ENCODE measurements at regions not wholly inside any gene's neighbourhood (a gene's known extent, or its start where the extent isn't known, plus 50 kb on each side); places are given as distances from the start of the nearest gene placed in this dataset.
A peak's percentile ranks its signal among the peaks of the same experiment; 100 is the strongest.
"Not testable (repeated sequence)": the region's sequence is repeated elsewhere in the genome, so short reads cannot be mapped to it uniquely, and the experiment has no call there.

DNA sequence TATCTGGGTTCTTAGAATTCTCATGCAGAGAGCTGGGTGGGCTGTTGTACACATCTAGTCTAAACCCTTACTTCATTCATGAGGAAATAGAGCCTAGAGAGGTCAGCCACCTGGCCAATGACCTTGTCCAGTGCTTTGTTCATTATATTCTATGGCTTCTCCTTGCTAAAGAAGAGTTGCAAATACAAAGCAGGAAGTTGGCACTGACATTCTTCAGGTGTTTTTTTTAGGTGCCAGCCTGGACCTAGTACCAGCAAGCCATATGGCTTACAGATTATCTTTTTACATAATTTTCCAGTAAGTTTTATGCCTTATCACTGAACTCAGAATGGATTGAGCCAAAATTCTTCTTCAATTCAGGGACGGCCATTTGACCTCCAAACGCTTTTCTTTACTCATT is 54.7 kb upstream of the PGM2 start:
- no peak for DNase-seq

- no peak for DNase-seq
Observed at GRCh38 chr4:37770016-37770415, 56.5 kb upstream of the PGM2 start.

DNA sequence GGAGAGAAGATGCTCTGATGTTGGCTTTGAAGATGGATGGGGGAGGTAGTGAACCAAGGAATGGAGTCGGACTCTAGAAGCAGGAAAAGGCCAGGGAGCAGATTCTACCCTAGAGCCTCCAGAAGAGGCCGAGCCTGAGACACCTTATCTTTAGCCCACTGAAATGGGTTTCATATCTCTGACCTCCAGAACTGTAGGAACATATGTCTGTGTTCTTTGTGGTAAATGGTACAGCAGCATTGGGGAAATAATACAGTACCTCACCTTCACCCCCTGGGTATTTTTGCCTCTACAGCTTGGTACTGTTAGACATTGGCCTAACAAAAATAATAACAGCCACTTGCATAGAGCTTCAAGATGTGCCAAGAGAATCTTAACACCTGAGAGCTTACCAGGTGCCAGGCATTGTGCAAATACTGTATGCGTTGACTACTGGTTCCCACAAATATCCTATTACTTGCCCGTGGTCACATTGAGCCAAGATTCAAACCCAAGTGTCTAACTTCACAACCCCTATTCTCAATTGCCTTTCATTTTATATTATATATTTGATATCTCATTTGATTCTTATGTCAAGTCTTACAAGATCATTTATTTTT is 57.0 kb upstream of the PGM2 start:
- no peak for DNase-seq

GRCh38 chr4:37767546-37767945 is 58.9 kb upstream of the PGM2 start:
- peak; percentile 5 to 10 for DNase-seq

DNA sequence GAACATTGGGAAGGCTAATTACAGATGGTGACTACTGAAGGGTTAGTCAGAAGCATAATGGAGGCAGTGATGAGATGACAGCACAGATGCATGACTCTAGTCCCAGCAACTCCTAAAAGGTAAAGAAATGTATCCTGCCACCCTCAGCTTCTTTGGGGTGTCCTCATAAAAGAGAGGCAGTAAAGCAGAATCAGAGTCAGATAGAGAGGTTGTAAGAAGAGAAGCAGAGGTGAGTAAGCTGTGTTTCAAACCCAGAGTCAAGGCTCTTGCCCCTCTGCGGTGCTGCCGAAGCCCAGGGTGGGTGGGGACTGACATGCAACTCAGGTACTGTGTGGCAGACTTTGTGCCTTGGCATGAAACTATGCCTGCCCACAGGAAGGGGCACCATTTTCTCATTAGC is 59.5 kb upstream of the PGM2 start:
- no peak for DNase-seq

GRCh38 chr4:37765741-37766140 is 60.7 kb upstream of the PGM2 start:
- DNase-seq, result peak in 1 of 2 experiments; percentile 2

- no peak for DNase-seq
Observed at GRCh38 chr4:37763831-37764230, 62.7 kb upstream of the PGM2 start.

DNA sequence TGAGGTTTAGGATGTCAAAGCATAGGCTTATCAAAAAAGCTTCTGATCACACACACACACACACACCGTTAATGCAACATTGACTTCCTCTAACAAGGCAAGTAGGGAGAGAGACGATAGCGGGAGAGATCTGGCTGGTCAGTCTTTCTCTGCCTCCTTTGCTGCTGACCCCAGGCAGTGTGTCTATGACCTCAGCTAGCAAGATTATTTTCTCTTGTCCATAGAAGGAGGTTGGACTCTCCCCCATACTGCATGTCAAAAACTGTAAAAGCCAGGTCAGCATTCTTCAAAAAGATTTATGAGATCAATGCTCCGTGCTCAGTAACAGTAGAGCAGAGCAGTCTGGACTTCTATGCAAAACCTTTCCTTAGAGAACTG is 63.5 kb upstream of the PGM2 start:
- no peak for DNase-seq

GRCh38 chr4:37762294-37762990 is 64.0 kb upstream of the PGM2 start:
- no peak for DNase-seq

DNA sequence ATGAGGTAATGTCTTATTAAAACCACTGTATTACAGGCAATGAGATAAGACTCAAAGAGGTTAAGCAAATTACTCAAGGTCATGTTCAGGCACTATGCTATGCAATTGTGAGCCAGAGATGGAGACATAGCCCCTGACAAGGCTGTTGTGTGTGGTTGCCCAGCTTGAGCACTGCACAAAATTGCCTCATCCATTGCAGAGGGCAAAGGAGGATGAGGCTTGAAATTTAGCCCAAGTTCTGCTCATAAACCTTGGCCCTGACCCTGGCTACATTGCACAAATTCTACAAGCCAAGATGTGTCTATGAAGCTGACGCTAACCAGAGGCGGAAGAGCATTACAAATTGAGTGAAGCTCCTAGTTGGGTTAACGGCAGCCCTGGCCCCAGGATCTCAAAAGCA is 65.6 kb upstream of the PGM2 start:
- DNase-seq, result no peak

- no peak for DNase-seq
Observed at GRCh38 chr4:37759833-37760232, 66.7 kb upstream of the PGM2 start.

DNA sequence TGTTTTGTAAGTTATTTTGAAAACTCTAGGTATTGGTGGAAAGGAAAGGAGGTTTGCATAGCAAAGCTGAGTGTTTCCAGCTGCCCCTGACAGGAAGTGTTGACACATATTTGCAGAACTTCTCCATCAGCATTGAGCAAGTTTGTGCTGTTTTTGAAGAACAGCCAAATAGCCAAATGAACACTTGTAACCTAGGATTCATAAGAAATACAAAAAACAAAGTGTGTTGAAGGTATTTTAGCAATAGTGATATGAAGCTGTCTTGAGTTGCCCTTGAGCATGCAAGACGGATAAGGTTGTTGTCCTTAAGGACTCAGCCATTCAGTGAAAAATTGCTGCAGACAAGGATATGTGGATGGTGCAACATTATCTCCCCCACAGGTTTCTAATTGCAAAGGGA is 68.3 kb upstream of the PGM2 start:
- DNase-seq, result no peak

GRCh38 chr4:37757761-37758160 is 68.7 kb upstream of the PGM2 start:
- DNase-seq, result no peak

DNA sequence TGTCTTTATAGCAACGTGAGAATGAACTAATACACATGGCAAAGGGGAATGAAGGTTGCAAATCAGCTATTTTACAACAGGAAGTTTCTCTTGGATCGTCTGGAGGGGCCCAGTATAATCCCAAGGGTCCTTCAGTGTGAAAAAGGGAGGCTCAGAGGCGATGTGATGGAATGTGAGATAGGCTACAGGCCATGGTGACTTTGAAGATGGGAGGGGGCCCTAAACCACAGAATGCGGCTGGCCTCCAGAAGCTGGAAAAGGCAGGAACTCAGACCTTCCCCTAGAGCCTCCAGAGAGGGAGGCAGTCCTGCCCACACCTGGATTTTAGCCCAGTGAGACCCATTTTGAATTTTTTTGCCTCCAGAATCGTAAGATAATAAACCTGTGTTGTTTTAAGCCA is 69.4 kb upstream of the PGM2 start:
- no peak for DNase-seq

DNA sequence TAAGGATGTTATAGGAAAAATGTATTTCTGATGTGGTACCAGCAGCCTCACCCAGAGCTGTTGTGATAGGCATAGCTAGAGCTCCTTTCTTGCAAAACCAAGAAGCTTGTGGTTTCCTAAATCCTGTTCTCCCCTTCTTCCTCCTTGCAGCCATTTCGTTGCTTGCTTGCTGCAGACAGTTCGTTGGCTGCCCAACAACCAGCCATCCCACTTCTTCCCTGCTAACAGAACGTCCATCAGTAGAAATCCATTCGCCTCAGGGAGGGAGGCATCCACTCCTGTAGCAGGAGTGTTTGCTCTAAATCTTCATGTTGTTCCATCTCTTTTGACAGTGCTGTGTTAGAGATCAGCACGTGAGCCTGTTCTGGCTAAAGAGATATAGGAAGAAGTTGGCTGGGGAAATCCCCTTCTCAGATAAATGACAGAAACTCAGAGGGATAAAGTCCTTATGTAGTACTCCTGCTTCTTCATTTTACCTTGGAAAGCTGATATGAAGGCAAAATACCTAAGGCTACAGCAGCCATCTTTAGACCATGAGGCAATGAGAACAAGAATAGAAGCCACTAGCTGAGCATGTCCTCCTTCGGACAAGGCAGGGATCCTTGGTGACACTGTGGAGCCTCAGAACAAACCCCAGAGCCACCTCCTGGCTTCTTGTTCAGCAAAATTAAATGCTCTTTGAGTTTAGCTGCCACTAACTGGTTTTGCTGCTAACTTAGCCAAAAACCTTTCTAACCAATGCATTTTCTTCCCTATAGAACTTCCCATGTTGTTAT is 68.4 kb upstream of the RELL1 start:
- DNase-seq, result no peak

DNA sequence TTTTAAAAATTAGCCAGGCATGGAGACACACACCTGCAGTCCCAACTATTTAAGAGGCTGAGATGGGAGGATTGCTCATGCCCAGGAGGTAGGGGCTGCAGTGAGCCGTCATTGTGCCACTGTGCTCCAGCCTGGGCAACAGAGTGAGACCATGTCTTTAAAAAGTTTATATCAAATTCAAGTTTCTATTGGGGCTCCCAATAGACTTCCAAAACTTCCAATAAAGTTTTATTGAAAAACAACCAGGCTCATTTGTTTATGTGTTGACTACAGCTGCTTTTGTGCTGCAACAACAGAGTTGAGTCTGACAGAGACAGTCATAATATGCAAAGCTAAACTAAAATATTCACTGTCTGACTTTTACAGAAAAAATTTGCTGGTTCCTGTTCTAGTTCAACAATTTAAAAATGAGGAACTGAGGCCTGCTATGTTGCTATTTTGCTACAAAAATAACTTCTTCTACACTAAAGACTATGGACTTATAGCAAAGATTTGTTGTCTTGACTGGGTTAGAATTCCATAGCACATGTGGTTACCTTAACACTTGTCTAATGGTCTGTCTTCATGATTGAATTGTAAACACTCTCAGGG is 63.3 kb upstream of the RELL1 start:
- no peak for DNase-seq

DNA sequence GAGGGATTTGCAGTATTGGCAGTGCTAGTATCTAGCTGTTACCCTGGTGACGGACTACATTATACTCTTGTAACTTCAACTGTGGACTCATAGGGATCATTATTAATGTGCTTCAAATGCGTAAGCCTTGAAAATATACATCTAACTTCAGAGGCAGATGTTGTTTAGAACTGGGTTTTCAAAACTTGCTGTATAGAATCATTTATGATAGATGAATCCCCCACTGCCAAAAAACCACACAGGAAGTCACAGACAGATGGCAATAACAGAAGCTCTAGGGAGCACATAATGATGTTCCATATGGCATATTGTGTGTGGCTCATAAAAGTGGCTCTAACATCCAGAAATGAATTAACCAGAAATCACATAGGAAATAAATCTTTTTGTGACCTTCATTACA is 62.3 kb upstream of the RELL1 start:
- no peak for DNase-seq

DNA sequence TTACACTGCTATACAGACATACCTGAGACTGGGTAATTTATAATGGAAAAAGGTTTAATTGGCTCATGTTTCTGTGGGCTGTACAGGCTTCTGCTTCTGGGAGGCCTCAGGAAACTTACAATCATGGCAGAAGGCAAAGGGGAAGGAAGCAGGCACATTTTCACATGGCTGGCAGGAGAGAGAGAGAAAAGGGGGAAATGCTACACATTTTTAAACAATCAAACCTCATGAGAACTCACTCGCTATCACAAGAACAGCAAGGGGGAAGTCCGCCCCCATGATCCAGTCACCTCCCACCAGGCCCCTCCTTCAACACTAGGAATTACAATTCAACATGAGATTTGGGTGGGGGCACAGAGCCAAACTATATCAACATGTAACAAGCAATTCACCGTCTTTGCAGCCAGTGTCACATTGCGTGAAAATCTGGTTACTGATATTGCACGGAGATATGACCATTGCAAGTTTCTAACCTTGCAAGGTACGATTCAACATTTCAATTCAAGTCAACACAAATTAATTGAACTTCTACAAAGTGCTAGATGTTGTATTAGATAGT is 61.7 kb upstream of the RELL1 start:
- no peak for DNase-seq

GRCh38 chr4:37746852-37747251 is 60.7 kb upstream of the RELL1 start:
- DNase-seq, result not testable (repeated sequence)

DNA sequence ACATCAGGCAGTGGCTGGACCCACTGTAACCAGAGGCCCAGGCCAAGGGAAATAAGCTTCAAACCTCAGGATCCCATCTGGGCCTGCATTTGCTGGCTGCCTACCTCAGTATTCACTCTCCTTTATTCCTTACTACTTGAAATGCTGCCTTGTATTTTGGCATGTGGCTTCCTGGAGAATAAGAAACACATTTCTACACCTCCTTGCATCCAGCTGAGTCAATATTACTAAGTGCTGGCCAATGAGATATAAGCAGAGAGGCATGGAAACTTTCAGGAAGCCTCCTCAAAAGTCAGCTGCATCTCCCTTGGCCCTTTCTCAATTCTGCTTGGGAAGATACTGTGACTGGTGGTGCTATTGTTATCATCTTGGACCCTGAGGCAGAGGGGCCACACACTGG is 59.8 kb upstream of the RELL1 start:
- DNase-seq, result no peak

DNA sequence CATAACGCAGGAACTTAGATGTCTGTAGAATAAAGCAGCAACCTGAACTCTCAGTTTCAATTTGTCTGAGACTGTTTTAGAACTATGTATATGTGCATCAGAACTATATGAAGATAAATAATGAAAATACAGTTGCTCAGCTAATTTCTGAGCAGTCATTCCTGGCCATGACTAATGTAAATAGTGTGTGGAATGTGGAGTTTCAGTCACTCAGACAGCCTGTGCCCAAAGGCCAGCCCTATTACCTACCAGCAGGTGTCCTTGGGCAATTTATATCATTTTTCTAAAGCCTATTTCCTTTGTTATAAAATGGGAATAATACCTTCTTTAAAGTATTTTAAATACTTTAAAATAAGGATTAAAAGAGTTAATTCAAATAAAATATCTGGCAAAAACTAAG is 56.0 kb upstream of the RELL1 start:
- no peak for DNase-seq

DNA sequence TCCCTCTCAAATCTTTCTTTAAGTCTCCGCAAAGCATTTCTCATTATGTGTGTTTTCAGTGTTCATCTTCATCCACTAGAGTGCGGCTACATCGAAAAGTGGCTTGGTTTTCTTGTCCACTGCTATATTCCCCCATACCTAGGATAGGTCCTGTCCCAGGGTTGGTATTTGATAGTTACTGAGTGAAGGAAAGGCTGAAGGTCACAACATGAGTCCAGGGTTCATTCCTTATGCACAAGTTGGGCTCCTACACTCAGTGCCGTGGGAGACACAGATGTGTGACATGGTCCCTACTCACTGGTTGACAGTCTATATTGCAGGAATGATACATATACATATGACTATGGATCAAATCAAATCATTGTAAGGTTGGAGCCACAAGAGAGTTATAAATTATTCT is 55.4 kb upstream of the RELL1 start:
- DNase-seq, result no peak

GRCh38 chr4:37740546-37740945 is 54.4 kb upstream of the RELL1 start:
- DNase-seq, result no peak

GRCh38 chr4:37737466-37737865 is 51.3 kb upstream of the RELL1 start:
- DNase-seq, result no peak
